ENCODE measurements at regions not wholly inside any gene's neighbourhood (a gene's known extent, or its start where the extent isn't known, plus 50 kb on each side); places are given as distances from the start of the nearest gene placed in this dataset.

GRCh38 chr6:47135772-47136171 lies 93.6 kb upstream of the ADGRF1 start (continued):
- peak; percentile 93 for TF ChIP-seq MAFF (IDR thresholded peaks at IDR 0.05; ENCODE audit: low read depth, low read length)
- no peak for TF ChIP-seq ZFP82 (CRISPR knock-in tag; IDR thresholded peaks at IDR 0.05; ENCODE audit: borderline replicate concordance)
- no peak for TF ChIP-seq ZNF546 (CRISPR knock-in tag; conservative IDR thresholded peaks at IDR 0.05)
- no peak for TF ChIP-seq ZNF136 (CRISPR knock-in tag; IDR thresholded peaks at IDR 0.05; ENCODE audit: low read depth)
- peak; percentile 45 for TF ChIP-seq HNF4A (CRISPR knock-in tag; IDR thresholded peaks at IDR 0.05)
- 0 out of 2 replicates have a peak, but pooled peaks have one; percentile 24 for TF ChIP-seq PATZ1 (CRISPR knock-in tag; IDR thresholded peaks at IDR 0.05)
- TF ChIP-seq CEBPG (CRISPR knock-in tag; IDR thresholded peaks at IDR 0.05), result peak; percentile 93
- no peak for TF ChIP-seq NBN (conservative IDR thresholded peaks at IDR 0.05)
- no peak for TF ChIP-seq DDIT3 (CRISPR knock-in tag; IDR thresholded peaks at IDR 0.05)
- peak; percentile 32; the same call in 1 of the 2 replicates for TF ChIP-seq ZNF614 (CRISPR knock-in tag; IDR thresholded peaks at IDR 0.05; ENCODE audit: borderline replicate concordance)
- TF ChIP-seq MAFG (CRISPR knock-in tag; IDR thresholded peaks at IDR 0.05), result peak; percentile 86
- no peak for TF ChIP-seq ZNF782 (CRISPR knock-in tag; IDR thresholded peaks at IDR 0.05; ENCODE audit: borderline replicate concordance)
- TF ChIP-seq SKI (IDR thresholded peaks at IDR 0.05; ENCODE audit: partially characterized antibody), result no peak
- no peak for TF ChIP-seq ARID4A (CRISPR knock-in tag; IDR thresholded peaks at IDR 0.05; ENCODE audit: borderline replicate concordance)
- no peak for TF ChIP-seq TIGD3 (CRISPR knock-in tag; IDR thresholded peaks at IDR 0.05; ENCODE audit: borderline replicate concordance)
- no peak for TF ChIP-seq ZNF253 (CRISPR knock-in tag; IDR thresholded peaks at IDR 0.05; ENCODE audit: borderline replicate concordance)
- no peak for TF ChIP-seq ZNF256 (CRISPR knock-in tag; conservative IDR thresholded peaks at IDR 0.05)
- TF ChIP-seq ZNF737 (CRISPR knock-in tag; IDR thresholded peaks at IDR 0.05; ENCODE audit: borderline replicate concordance), result no peak
- no peak for TF ChIP-seq HCFC1 (IDR thresholded peaks at IDR 0.05; ENCODE audit: low read depth, low read length)
- no peak for TF ChIP-seq HNRNPL (IDR thresholded peaks at IDR 0.05; ENCODE audit: low read depth, low read length)
- TF ChIP-seq LCORL (IDR thresholded peaks at IDR 0.05), result no peak
- no peak for TF ChIP-seq LCORL (CRISPR knock-in tag; IDR thresholded peaks at IDR 0.05)
- no peak for TF ChIP-seq CCAR2 (optimal IDR thresholded peaks at IDR 0.05; ENCODE audit: low read depth, low read length)
- no peak for TF ChIP-seq ZNF709 (CRISPR knock-in tag; IDR thresholded peaks at IDR 0.05)
- TF ChIP-seq PLSCR1 (CRISPR knock-in tag; IDR thresholded peaks at IDR 0.05; ENCODE audit: borderline replicate concordance), result no peak
